HG03432 (cell line): ENCODE measurements at regions not wholly inside any gene's neighbourhood (a gene's known extent, or its start where the extent isn't known, plus 50 kb on each side); places are given as distances from the start of the nearest gene placed in this dataset.
"Not testable (repeated sequence)": the region's sequence is repeated elsewhere in the genome, so short reads cannot be mapped to it uniquely, and the experiment has no call there.

Source experiments
- ATAC-seq: cut with Tn5 transposase; IDR thresholded peaks from one replicate; pipeline ENCODE4 v1.9.1; 2021; ENCODE audit warnings: mild to moderate bottlenecking, moderate library complexity; ENCODE audit not compliant: unreplicated experiment

DNA sequence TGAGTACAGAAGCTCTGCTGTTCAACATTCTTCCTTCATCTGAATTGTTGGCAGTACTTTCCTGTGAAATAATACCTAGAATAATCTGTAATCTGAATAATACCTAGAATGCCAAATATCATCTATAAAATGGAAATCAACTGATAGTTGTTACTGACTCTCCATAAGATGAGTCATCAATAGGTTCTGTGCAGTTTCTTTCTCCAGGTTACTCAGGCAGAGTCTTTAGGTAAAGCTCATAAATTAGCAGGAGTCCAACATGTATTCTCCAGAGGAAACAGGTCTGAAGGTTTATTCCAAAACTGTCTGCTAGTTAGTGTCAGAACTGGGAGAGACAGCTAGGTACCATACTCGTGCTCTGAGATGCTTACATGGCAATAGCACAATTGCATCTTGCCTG lies 282.0 kb upstream of the MAP2 start:
- ATAC-seq, result no peak

DNA sequence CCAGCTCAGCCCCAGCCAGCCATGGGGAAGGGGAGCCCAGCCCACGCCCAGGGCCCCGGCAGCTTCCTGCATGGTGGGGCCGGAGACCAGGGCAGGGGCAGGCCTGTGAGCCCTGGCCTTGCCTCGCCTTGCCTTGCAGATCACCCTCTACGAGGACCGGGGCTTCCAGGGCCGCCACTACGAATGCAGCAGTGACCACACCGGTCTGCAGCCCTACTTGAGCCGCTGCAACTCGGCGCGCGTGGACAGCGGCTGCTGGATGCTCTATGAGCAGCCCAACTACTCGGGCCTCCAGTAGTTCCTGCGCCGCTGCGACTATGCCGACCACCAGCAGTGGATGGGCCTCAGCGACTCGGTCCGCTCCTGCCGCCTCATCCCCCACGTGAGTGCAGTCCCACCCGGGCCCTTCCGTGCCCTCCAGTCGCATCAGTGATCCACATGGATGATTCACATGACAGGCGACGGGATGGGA lies 278.6 kb upstream of the MAP2 start:
- not testable (repeated sequence) for ATAC-seq

DNA sequence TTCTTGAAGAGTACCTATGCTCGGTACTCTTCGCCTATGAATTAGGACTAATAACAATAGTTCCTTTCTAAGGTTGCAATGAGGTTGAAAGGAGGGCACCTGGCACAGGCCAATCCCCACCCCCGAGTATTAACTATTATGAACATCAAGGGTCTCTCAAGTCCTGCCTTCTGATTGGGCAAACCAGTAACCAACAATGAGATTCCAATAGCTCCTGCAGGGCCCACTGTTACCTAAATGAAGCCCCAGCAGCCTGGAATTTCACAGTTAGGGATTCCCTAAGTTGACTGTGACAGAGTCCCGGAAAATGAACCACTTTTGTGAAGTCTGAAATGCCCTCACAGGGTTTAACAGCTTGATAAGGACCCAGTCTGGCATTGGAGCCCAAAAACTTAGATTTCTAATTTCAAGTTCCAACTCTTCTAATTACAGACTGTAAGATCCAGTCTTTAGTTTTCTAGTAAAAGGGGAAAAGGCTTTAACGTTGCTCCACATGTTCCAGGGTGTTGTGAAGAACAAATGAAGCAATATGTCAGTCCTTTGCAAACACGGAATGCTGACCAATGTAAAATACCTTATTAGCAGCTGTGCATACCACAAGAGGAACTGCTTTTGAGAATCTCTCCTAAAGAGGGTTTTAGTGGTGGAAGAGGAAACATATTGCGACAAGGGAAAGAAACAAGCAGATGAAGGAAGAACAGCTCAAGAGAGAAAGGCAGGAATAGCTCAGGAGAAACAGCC lies 277.7 kb upstream of the MAP2 start:
- peak; percentile 26 for ATAC-seq

DNA sequence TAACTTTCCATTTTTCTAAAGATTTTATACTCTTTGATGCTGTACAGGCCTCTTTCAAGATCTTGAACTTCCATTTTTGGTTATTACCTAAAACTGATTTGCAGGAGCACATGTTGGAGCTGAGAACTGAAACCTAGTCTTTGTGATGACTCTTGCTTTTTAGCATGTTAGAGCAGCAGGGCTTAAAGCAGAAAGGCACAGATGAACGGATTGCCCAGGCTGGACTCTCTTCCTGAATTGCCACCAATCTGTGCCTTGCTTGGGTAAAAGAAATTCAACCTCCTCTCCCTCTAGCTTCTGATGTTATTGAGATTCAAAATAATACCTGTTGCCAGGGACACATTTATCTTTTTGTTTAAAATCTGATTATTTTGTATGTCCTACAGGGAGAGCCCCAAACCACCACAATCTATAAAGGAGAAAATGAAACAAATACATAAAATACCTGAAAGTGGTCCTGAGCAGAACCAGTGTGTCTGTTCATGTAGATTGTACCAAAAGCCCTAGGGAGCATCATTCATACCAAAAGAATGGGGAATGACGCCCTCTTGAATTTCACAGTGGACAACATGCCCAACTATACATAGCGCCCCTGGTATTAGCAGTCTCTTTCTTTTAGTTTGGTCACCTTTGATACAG lies 277.0 kb upstream of the MAP2 start:
- peak; percentile 64 for ATAC-seq

DNA sequence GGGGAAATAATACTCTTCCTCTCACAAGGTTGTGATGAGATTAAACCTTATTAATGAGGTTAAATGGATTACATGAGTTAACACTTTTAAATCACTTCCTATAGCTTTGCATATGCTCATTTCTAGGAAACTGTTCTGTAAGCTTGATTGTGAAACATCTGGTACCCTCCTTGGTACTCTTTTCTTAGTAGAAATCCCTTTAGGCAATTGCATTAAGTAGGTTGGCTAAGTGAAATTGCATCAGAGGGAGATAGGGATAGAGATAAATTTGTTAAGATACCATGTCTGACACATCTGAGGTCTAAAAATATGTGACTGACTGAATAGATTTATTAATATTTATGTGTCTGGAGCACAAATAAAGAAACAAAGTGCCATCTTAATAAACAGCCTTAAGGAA lies 275.9 kb upstream of the MAP2 start:
- ATAC-seq, result no peak

DNA sequence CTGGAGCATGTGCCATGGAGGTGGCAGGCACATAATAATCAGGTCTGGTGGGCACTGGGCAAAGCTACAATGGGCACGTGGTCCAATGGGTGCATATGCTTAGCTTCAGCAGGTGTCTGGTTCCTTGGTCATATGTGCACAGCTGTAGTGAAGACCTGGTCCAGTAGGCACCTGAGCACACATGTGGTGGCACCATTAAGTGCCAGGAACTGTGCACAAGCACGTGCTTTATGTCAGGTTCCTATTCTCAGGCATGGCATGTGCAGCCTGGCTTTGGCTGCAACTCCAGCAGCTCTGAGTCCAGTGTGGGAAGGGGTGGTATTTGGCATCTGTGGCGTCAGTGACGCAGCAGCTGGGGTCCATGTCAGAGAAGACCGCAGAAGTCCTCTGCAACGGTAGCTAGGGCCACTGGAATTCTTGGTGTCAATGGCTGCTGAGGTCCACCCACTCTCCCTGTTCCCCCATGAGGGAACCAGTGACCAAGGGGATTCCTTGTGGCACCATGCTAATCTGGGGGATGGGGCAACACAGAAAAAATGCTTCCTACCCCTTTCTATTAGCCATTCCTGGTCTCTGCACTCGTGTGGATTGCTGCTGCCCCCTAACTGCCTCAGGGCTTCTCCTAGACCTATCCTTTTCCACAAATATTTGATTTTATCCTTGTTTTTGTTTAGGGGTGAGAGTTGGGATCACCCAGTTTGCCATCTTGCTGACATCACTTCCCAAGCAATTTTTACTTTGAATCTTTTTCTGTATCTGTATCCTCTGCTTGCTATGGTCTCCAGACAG lies 262.9 kb upstream of the MAP2 start:
- ATAC-seq, result no peak

DNA sequence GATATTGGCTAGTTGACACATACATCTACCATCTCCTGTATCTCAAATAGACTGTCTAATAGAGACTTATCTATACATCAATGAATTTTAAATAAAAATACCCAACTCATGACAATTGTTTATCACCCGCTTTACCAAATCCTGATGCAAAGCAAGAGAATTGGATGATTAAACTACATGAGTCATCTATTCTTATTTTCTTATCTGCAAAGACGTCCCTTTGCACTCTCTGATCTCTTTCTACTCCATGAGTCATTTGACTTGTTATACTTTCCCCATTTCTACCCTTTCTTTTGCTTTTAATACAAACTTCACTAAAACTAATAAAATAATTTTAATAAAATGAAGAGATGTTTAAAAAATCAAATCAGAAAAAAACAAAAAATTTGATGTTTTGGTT lies 261.7 kb upstream of the MAP2 start:
- ATAC-seq, result no peak

DNA sequence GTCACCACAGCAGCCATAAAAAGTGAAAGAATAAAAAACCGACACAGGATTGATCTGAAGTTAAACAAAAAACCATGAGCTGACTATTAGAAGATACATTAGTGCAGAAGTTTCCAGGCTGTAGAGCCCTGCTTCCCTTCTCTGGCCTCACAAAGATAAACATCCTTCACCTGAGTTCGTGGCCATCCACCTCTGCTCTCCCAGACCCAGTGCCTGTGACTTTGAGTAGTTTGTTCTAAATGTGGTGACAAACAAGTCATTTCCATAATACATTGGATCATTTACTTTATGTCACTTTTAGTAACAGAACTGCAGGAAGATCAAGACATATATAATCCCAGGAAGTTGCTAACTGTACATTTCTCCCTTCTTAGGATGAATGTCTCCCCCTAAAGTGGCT lies 241.9 kb upstream of the MAP2 start:
- no peak for ATAC-seq

DNA sequence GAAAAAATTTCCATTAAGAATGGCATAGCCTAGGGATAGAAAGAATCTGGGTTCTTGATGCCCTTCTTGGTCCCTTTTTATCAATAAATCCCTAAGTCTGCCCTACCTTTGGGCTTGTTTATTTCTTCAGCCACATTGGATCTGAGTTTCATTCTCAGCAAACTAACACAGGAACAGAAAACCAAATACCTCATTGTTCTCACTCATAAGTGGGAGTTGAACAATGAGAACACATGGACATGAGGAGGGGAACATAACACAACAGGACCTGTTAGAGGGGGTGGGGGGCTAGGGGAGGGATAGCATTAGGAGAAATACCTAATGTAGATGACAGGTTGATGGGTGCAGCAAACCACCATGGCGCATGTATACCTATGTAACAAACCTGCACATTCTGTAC lies 237.0 kb upstream of the MAP2 start:
- not testable (repeated sequence) for ATAC-seq

DNA sequence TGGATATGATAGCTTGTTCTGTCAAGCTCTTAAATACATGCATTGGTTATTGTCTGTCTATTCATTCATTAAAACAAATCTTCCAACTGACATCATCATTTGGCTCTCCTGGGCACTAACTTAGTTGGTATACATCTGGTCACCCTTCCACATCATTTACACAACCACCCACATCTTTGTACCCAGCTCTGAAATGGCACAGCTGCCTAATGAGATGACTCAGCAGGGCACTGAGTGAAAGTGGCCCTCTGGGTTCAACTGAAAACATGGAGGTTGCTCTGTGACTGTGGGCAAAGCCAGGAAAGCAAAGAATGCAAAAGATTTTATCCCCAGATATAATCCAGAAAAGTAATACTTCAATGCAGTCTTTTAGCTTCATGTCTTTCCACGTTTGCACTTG lies 234.0 kb upstream of the MAP2 start:
- no peak for ATAC-seq

DNA sequence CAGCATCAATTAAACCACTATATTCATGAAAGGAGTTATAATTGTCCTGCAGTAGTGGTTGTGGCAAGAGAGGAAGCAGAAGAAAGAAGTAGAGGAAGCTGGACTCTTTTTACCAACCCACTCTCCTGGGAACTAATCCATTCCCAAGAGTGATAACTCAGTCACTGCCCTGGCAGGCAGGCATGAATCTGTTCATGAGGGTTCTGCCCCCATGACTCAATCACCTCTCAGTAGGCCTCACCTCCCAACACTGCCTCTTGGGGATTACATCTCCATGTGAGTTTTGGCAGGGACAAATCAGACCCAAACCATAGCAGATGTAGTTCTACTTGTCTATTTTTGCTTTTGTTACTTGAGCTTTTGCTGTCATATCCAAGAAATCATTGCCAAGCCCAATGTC lies 232.7 kb upstream of the MAP2 start:
- peak; percentile 65 for ATAC-seq

DNA sequence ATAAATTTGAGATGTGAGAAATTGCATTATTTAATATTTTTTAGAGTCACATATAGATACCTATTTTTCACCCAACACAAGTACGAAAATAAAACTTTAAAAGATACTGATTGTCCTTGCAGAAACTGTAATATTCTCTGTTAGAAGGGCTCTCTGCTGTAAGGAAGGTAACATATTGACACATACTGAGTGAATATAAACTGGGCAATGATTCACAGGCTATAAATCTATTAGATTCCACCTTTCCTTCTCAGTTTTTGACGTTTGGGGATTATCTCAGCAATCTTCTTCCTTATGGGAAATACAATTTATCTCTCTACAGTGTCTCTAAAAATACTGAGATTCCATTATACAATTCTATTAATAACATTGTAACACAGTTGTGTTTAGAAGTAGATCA lies 229.1 kb upstream of the MAP2 start:
- no peak for ATAC-seq

DNA sequence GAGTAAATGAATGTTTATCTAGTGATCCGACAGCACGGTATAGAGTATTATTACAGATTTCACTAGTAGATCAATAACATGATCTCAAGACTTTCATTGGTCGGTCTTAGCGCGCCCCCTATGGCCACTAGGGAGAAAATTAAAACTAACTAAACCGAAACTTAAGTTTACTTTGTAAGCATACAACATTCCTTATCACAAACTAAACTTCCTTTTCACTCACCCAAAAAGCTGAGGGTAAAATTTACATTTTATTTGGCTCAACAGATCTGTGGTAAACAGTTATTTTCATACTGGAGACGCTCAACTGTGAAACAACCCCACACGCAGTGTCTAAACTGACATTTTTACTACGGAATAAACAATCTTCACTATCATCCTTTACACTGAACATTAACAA lies 215.6 kb upstream of the MAP2 start:
- peak; percentile 68 for ATAC-seq

DNA sequence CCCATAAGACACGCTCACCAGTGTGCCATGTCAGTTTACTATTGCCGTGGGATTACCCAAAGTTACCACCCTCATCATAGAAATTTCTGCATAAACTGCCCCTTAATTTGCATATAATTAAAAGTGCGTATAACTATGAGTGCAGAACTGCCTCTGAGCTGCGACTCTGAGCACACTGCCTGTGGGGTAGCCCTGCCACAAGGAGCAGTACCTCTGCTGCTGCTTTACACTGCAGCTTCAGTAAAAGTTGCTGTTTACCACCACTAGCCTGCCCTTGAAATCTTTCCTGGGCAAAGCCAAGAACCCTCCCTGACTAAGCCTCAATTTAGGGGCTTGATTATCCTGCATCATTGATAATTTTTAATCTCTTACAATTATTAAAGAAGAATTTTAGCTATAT lies 213.9 kb upstream of the MAP2 start:
- ATAC-seq, result no peak

DNA sequence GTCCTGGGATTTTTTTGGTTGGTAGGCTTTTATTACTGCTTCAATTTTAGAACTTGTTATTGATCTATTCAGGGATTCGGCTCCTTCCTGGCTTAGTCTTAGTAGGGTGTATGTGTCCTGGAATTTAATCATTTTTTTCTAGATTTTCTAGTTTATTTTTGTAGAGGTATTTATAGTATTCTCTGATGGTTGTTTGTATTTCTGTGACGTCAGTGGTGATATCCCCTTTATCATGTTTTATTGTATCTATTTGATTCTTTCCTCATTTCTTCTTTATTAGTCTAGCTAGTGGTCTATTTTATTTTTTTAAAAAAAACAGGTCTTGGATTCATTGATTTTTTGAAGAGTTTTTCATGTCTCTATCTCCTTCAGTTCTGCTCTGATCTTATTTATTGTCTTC lies 193.3 kb upstream of the MAP2 start:
- ATAC-seq, result no peak

DNA sequence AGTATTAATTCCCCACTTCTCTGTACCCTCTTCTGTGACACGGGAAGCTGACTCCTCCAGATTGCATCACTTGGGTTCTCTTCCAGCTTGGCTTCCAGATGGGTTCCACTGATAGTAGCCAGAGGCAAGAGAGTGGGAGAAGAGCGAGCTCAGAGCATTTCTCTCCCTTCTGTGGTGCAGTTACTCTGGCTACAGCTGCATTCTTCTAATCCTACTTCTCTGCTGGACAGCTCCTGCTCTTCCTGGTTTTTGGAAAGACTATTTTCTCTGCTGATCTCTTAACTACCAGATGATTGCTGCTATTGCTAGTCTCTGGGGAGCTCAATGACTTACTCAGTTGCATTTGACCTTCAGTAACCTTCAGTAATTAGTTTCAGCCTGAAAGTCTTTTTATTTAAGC lies 187.5 kb upstream of the MAP2 start:
- ATAC-seq, result no peak

DNA sequence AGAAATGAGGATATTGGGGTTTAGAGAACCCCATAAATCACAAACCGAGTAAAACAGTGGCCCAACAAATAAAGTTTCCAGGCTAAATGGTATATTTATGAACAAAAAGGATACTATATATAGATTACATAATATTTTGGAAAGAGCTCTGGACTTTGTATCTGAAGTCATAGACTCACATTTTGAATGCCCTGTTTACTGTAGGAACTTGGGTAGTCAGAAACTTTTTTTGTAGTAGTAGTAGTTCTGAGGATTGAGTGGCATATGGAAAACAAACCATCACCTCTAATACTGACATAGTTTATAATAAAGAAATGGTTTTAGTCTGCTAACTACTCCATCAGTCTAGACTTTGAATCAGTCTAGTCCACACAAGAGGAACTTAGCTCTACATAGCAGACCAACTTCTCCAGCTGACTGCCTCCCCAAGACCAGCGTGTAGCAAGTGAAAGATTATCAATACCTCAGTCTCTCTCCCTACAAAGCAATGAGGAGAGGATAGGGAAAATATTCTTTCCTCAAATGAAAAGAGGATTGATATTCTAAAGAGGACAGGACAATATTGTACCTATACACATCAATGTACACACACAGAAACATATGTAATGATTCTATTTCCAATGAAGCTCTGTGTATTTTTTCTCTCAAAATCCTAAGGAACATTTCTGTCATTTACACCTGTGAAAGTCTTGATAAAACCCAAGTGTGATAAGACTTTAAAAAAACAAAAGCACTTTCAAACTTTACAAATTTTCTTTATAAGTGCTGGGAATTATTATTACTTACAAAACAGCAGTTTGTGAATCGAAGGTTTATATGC lies 184.9 kb upstream of the MAP2 start:
- ATAC-seq, result no peak

DNA sequence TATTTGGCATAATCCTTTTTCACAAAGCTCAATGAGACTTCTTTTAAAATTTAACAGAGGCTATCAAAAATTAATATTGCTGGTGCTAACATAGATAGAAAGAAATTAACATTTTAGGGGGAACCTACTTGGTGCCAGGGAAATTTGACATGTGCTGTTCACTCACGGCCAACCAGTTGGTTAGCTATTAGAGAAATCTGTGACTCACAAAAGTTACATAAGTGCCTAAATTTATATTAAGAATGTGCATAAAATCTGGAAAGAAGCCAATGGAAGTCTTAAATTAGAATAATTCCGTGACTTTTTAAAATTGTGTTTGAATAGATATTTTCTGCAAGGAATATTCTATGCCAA lies 184.3 kb upstream of the MAP2 start:
- ATAC-seq, result no peak

DNA sequence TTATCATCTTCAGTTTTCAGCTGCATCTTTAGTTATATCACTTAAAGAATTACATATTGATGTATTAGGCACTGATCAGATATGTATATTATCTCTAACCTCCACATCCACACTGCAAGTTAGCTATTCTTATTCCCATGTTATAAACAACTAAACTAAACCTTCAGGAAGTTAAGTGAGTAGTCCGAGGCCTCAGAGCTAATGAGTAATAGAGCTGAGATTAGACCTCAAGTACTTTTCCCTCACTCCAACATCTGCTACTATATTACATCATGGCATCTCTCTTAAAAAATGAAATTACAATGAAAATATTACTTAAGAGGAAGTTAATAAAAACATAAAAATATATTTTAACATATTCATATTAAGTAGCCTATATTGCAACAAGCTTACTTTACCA lies 183.6 kb upstream of the MAP2 start:
- ATAC-seq, result no peak

DNA sequence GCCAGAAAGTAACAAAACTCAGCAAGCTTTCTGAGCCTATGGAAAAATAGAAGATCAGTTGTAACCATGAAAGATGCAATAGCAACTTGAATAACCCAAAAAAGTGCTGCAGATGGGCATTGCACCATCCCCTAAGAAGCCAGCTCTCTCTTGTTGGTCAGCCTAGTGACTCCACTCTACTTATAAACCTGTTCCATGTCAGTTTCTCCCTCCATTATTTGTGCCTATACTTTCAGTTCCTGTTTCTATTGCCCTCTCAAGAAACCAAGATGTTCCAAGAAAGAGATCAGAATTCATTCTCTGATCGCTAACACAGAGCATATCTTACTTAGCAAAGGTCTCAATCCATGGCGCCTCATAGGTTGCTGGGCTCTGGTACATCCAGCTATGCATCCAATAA lies 170.3 kb upstream of the MAP2 start:
- no peak for ATAC-seq

DNA sequence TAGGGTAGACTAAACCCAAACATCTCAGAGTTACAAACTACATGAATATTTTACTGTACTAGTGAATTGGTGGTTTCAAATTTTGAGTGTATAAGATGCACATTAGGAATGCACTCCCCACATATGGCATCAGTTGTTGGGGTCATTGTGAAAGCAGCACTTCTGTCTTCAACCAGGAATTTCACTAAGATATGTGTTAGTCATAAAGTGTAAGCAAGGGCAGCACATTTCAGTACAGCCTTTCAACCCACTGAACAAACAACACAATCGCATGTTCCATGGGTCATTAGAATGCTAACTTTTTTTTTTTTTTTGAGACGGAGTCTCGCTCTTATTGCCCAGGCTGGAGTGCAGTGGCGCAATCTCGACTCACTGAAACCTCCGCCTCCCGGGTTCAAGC lies 164.1 kb upstream of the MAP2 start:
- no peak for ATAC-seq
